Activated CD4-positive, alpha-beta T cell treated with anti-CD3 and anti-CD28 coated beads, Interleukin-2, amount 50 U/mL, for 16 hours (primary cell): ENCODE measurements at regions not wholly inside any gene's neighbourhood (a gene's known extent, or its start where the extent isn't known, plus 50 kb on each side); places are given as distances from the start of the nearest gene placed in this dataset.
"Not testable (repeated sequence)": the region's sequence is repeated elsewhere in the genome, so short reads cannot be mapped to it uniquely, and the experiment has no call there.

ENCODE experiments used
- DNase-seq: peaks from one replicate; pipeline ENCODE4 v3.0.0-alpha.2; 2020

- DNase-seq: no peak
These were observed 164.8 kb downstream of the ASMT start for GRCh38 chrX:1779626-1780025.

GRCh38 chrX:1781766-1782165 lies 166.9 kb downstream of the ASMT start:
- DNase-seq: no peak

GRCh38 chrX:1784773-1785172 lies 169.9 kb downstream of the ASMT start:
- no peak for DNase-seq

- DNase-seq: no peak
These were observed 173.5 kb downstream of the ASMT start for GRCh38 chrX:1788300-1788911.

- DNase-seq: no peak
These were observed 177.8 kb downstream of the ASMT start for GRCh38 chrX:1792636-1793035.

- no peak for DNase-seq
These were observed 179.7 kb downstream of the ASMT start for GRCh38 chrX:1794586-1794985.

GRCh38 chrX:1802912-1803311 lies 188.1 kb downstream of the ASMT start:
- no peak for DNase-seq

- DNase-seq: no peak
These were observed 188.9 kb downstream of the ASMT start for GRCh38 chrX:1803741-1804140.

- no peak for DNase-seq
These were observed 192.5 kb downstream of the ASMT start for GRCh38 chrX:1807301-1807731.

- no peak for DNase-seq
These were observed 194.7 kb downstream of the ASMT start for GRCh38 chrX:1809581-1809980.

- DNase-seq: no peak
These were observed 198.9 kb downstream of the ASMT start for GRCh38 chrX:1813809-1814208.

GRCh38 chrX:1815456-1816175 lies 200.8 kb downstream of the ASMT start:
- no peak for DNase-seq

- DNase-seq: not testable (repeated sequence)
These were observed 201.6 kb downstream of the ASMT start for GRCh38 chrX:1816387-1816982.

- no peak for DNase-seq
These were observed 207.0 kb downstream of the ASMT start for GRCh38 chrX:1821846-1822245.

- DNase-seq: no peak
These were observed 210.0 kb downstream of the ASMT start for GRCh38 chrX:1824855-1825254.

- DNase-seq: no peak
These were observed 218.9 kb downstream of the ASMT start for GRCh38 chrX:1833656-1834360.

- no peak for DNase-seq
These were observed 220.2 kb downstream of the ASMT start for GRCh38 chrX:1835056-1835455.

- DNase-seq: no peak
These were observed 221.8 kb downstream of the ASMT start for GRCh38 chrX:1836683-1837082.

- no peak for DNase-seq
These were observed 226.9 kb downstream of the ASMT start for GRCh38 chrX:1841746-1842145.

- not testable (repeated sequence) for DNase-seq
These were observed 232.1 kb downstream of the ASMT start for GRCh38 chrX:1847000-1847399.

GRCh38 chrX:1847790-1848189 lies 232.9 kb downstream of the ASMT start:
- DNase-seq: not testable (repeated sequence)

GRCh38 chrX:1851527-1851926 lies 236.7 kb downstream of the ASMT start:
- no peak for DNase-seq

GRCh38 chrX:1852082-1852481 lies 237.2 kb downstream of the ASMT start:
- DNase-seq: no peak

GRCh38 chrX:1853447-1853846 lies 238.6 kb downstream of the ASMT start:
- no peak for DNase-seq
